Endothelial cell (in vitro differentiated cells): ENCODE measurements at regions not wholly inside any gene's neighbourhood (a gene's known extent, or its start where the extent isn't known, plus 50 kb on each side); places are given as distances from the start of the nearest gene placed in this dataset.

Source experiments
- DNase-seq: peaks from one replicate; pipeline ENCODE4 v3.0.0; 2021; ENCODE audit warnings: low spot score
- H3K27ac Mint-ChIP-seq: one replicate; pipeline ENCODE4 v1.8.0; 2021; ENCODE audit warnings: mixed read lengths, inconsistent platforms; ENCODE audit not compliant: unreplicated experiment
- H3K27me3 Mint-ChIP-seq: one replicate; pipeline ENCODE4 v1.8.0; 2021; ENCODE audit warnings: mild to moderate bottlenecking, moderate library complexity, mixed read lengths, inconsistent platforms; ENCODE audit not compliant: unreplicated experiment
- H3K36me3 Mint-ChIP-seq: one replicate; pipeline ENCODE4 v1.8.0; 2021; ENCODE audit warnings: mild to moderate bottlenecking, low read depth, mixed read lengths, inconsistent platforms; ENCODE audit not compliant: unreplicated experiment
- H3K4me1 Mint-ChIP-seq: one replicate; pipeline ENCODE4 v1.8.0; 2021; ENCODE audit warnings: mild to moderate bottlenecking, mixed read lengths, inconsistent platforms; ENCODE audit not compliant: unreplicated experiment
- H3K4me3 Mint-ChIP-seq: one replicate; pipeline ENCODE4 v1.8.0; 2021; ENCODE audit warnings: mild to moderate bottlenecking, mixed read lengths, inconsistent platforms; ENCODE audit not compliant: unreplicated experiment
- H3K9me3 Mint-ChIP-seq: one replicate; pipeline ENCODE4 v1.8.0; 2021; ENCODE audit warnings: mixed read lengths, inconsistent platforms; ENCODE audit not compliant: unreplicated experiment
- CTCF ChIP-seq: fragments of 200-600 bp; sonication (generic); IDR thresholded peaks from one replicate; pipeline ENCODE4 v1.5.0; 2021; ENCODE audit warnings: antibody characterized with exemption; ENCODE audit not compliant: unreplicated experiment

GRCh38 chr14:84535976-84536375, 994.0 kb upstream of the FLRT2 start:
- no peak for TF ChIP-seq CTCF
- H3K36me3 Mint-ChIP-seq = no peaks in the 10 kb centered on the region
- no peak overlapping the region for H3K27ac Mint-ChIP-seq
- no peaks in the 10 kb centered on the region for H3K9me3 Mint-ChIP-seq
- no peak for DNase-seq
- H3K4me3 Mint-ChIP-seq = no peak overlapping the region
- no peaks in the 10 kb centered on the region for H3K27me3 Mint-ChIP-seq
- H3K4me1 Mint-ChIP-seq = peaks cover 4% of the 10 kb centered on the region

- no peak for TF ChIP-seq CTCF
- Mint-ChIP-seq H3K4me3 (no peak overlapping the region), H3K9me3 (no peaks in the 10 kb centered on the region), H3K27ac (no peak overlapping the region), H3K27me3 (no peaks in the 10 kb centered on the region), H3K36me3 (no peaks in the 10 kb centered on the region), H3K4me1 (no peaks in the 10 kb centered on the region)
- no peak for DNase-seq
Measured at GRCh38 chr14:84541018-84541417, 988.9 kb upstream of the FLRT2 start.

- Mint-ChIP-seq H3K9me3 (no peaks in the 10 kb centered on the region), H3K4me3 (no peak overlapping the region), H3K4me1 (no peaks in the 10 kb centered on the region), H3K27me3 (no peaks in the 10 kb centered on the region), H3K27ac (no peak overlapping the region), H3K36me3 (no peaks in the 10 kb centered on the region)
- DNase-seq = no peak
- no peak for TF ChIP-seq CTCF
Measured at GRCh38 chr14:84543859-84544258, 986.1 kb upstream of the FLRT2 start.

- no peak for TF ChIP-seq CTCF
- H3K4me3 Mint-ChIP-seq = no peak overlapping the region
- no peaks in the 10 kb centered on the region for H3K9me3 Mint-ChIP-seq
- H3K36me3 Mint-ChIP-seq = no peaks in the 10 kb centered on the region
- no peaks in the 10 kb centered on the region for H3K4me1 Mint-ChIP-seq
- H3K27ac Mint-ChIP-seq = no peak overlapping the region
- DNase-seq = no peak
- H3K27me3 Mint-ChIP-seq = no peaks in the 10 kb centered on the region
Measured at GRCh38 chr14:84544486-84545131, 985.3 kb upstream of the FLRT2 start.

- no peaks in the 10 kb centered on the region for H3K27me3 Mint-ChIP-seq
- no peaks in the 10 kb centered on the region for H3K9me3 Mint-ChIP-seq
- no peaks in the 10 kb centered on the region for H3K4me1 Mint-ChIP-seq
- no peaks in the 10 kb centered on the region for H3K36me3 Mint-ChIP-seq
- H3K4me3 Mint-ChIP-seq = no peak overlapping the region
- no peak overlapping the region for H3K27ac Mint-ChIP-seq
- no peak for TF ChIP-seq CTCF
- DNase-seq = no peak
Measured at GRCh38 chr14:84546236-84546635, 983.7 kb upstream of the FLRT2 start.
